K562 (cell line): ENCODE measurements at regions not wholly inside any gene's neighbourhood (a gene's known extent, or its start where the extent isn't known, plus 50 kb on each side); places are given as distances from the start of the nearest gene placed in this dataset.

Source experiments
- ATAC-seq: fragments of 200-7000 bp; cut with Tn5 transposase; 3 replicates; pipeline ENCODE4 v1.9.1; 2020; ENCODE audit warnings: moderate library complexity
- BruUV-seq: library from RNA; stranded (reverse); fragments of 400-500 nt; replicated peaks from 2 replicates; lab custom pipeline; 2021; lab: Mats Ljungman, UMichigan
- CTCF ChIA-PET: fragments of 300-600 bp; formaldehyde crosslinking; extraction: SDS; loops from one replicate; lab custom pipeline; 2021; ENCODE audit warnings: low intra/inter-chr PET ratio; lab: Yijun Ruan, JAX
- POLR2A ChIA-PET: fragments of 300-600, 350-650 bp; sonication (Branson Sonifier 250); formaldehyde crosslinking; extraction: SDS; loops from one replicate; lab custom pipeline; 2021; ENCODE audit warnings: antibody characterized with exemption, inconsistent platforms; lab: Yijun Ruan, JAX
- DNase-seq, 4 experiments: peaks; one replicate each; pipeline versions ENCODE4 v3.0.0 to v3.0.0-alpha.2; 2011 to 2018; ENCODE audit warnings: low spot score in 3 of 4, mixed read lengths in 3 of 4; ENCODE audit errors: extremely low read depth in 1 of 4
- FAIRE-seq: peaks from 2 replicates; lab custom pipeline; 2011; peaks lifted over from hg19 to GRCh38; lab: Jason Lieb, UNC
- H2AFZ ChIP-seq: 2 replicates; pipeline ENCODE4 v1.6.0; 2011; ENCODE audit warnings: low read depth, low read length, control low read depth, inconsistent platforms
- H3K27ac ChIP-seq: fragments of 200-600 bp; 3 replicates; pipeline ENCODE4 v1.8.0; 2011; ENCODE audit warnings: low read depth, mild to moderate bottlenecking, control low read depth, inconsistent platforms, low read length, moderate library complexity, mixed read lengths; ENCODE audit errors: extremely low read depth
- H3K27me3 ChIP-seq, 2 experiments: fragments of 300-600 bp in 1 of 2; 2 replicates in 1 of 2; 3 replicates in 1 of 2; pipeline versions ENCODE4 v1.6.0 to v1.8.0; 2011; ENCODE audit warnings: inconsistent platforms in 2 of 2, low read length in 2 of 2, mild to moderate bottlenecking in 1 of 2, mixed read lengths in 1 of 2, moderate library complexity in 1 of 2; ENCODE audit not compliant: control insufficient read depth in 2 of 2, insufficient read depth in 2 of 2
- H3K36me3 ChIP-seq: fragments of 300-600 bp; 3 replicates; pipeline ENCODE4 v1.8.0; 2011; ENCODE audit warnings: mild to moderate bottlenecking, low read length, inconsistent platforms; ENCODE audit not compliant: control insufficient read depth, insufficient read depth
- H3K4me1 ChIP-seq, 2 experiments: fragments of 200-600 bp in 1 of 2; replicated peaks in 1 of 2; 2 replicates in 1 of 2; 3 replicates in 1 of 2; pipeline versions ENCODE4 v1.5.1 to v1.8.0; 2011; ENCODE audit warnings: inconsistent platforms in 2 of 2, low read length in 2 of 2, mild to moderate bottlenecking in 1 of 2, mixed read lengths in 1 of 2, moderate library complexity in 1 of 2; ENCODE audit not compliant: control insufficient read depth in 2 of 2, insufficient read depth in 2 of 2
- H3K4me2 ChIP-seq: 2 replicates; pipeline ENCODE4 v1.6.1; 2011; ENCODE audit warnings: low read length, control low read depth, inconsistent platforms, mixed read lengths; ENCODE audit not compliant: insufficient read depth
- H3K4me3 ChIP-seq: fragments of 200-600 bp; sonication (generic), shearing (Covaris generic); 2 replicates; pipeline ENCODE4 v1.5.1; 2016; ENCODE audit warnings: control low read depth, inconsistent platforms
- H3K79me2 ChIP-seq: fragments of 200-600 bp; 3 replicates; pipeline ENCODE4 v1.8.0; 2011; ENCODE audit warnings: low read length, inconsistent platforms; ENCODE audit not compliant: control insufficient read depth, insufficient read depth
- H3K9ac ChIP-seq, 2 experiments: 2 replicates each; pipeline versions ENCODE4 v1.6.0 to v1.6.1; 2011; ENCODE audit warnings: low read depth in 2 of 2, low read length in 2 of 2, control low read depth in 1 of 2, inconsistent platforms in 1 of 2, mild to moderate bottlenecking in 1 of 2, mixed read lengths in 1 of 2; ENCODE audit not compliant: insufficient read depth in 1 of 2
- H3K9me1 ChIP-seq: one replicate; pipeline ENCODE4 v1.6.0; 2011; ENCODE audit warnings: inconsistent platforms, mild to moderate bottlenecking, low read length, moderate library complexity; ENCODE audit not compliant: control insufficient read depth, insufficient read depth
- H3K9me3 ChIP-seq: replicated peaks from 2 replicates; pipeline ENCODE4 v1.5.1; 2011; ENCODE audit warnings: low read depth, low read length, inconsistent platforms; ENCODE audit not compliant: control insufficient read depth, insufficient read depth
- H4K20me1 ChIP-seq: replicated peaks from 2 replicates; pipeline ENCODE4 v1.6.1; 2011; ENCODE audit warnings: low read length, inconsistent platforms, mixed read lengths; ENCODE audit not compliant: control insufficient read depth, insufficient read depth
- CBFB ChIP-seq: sonication (generic); formaldehyde crosslinking; IDR thresholded peaks from 2 replicates; pipeline ENCODE4 v1.4.0; 2020; ENCODE audit warnings: mild to moderate bottlenecking, missing genetic modification reagents
- CXXC5 ChIP-seq: fragments of 250-450 bp; sonication (Bioruptor Pico); IDR thresholded peaks from 2 replicates; pipeline ENCODE4 v1.8.0; 2022; ENCODE audit warnings: inconsistent platforms, mild to moderate bottlenecking, moderate library complexity
- MAZ ChIP-seq, 2 experiments: fragments of 450-650 bp in 1 of 2; sonication (generic) in 1 of 2; formaldehyde crosslinking; IDR thresholded peaks in 1 of 2; conservative IDR thresholded peaks in 1 of 2; 2 replicates each; pipeline versions ENCODE4 v1.4.0 to v1.5.0; 2020; ENCODE audit warnings: mild to moderate bottlenecking in 1 of 2, missing genetic modification reagents in 1 of 2
- OTX1 ChIP-seq: fragments of 450-650 bp; formaldehyde crosslinking; IDR thresholded peaks from 2 replicates; pipeline ENCODE4 v1.4.0; 2022; ENCODE audit warnings: mild to moderate bottlenecking
- POLR2G ChIP-seq: fragments of 200-400 bp; formaldehyde crosslinking; IDR thresholded peaks from 2 replicates; pipeline ENCODE4 v1.6.1; 2017; ENCODE audit warnings: low read depth, mild to moderate bottlenecking, antibody characterized with exemption, low read length, moderate library complexity
- PRMT5 ChIP-seq: sonication (generic); formaldehyde crosslinking; IDR thresholded peaks from 2 replicates; pipeline ENCODE4 v1.5.0; 2020; ENCODE audit warnings: missing genetic modification reagents
- PURB ChIP-seq: sonication (generic); formaldehyde crosslinking; IDR thresholded peaks from 2 replicates; pipeline ENCODE4 v1.9.0; 2021; ENCODE audit warnings: low read depth, mild to moderate bottlenecking, missing genetic modification reagents
- SMARCA5 ChIP-seq: fragments of 450-650 bp; IDR thresholded peaks from 2 replicates; pipeline ENCODE4 v1.6.1; 2016
- STAT5A ChIP-seq: IDR thresholded peaks from 2 replicates; pipeline ENCODE4 v1.6.1; 2012; ENCODE audit warnings: low read length, inconsistent platforms, borderline replicate concordance
- ZC3H4 ChIP-seq: sonication (generic); formaldehyde crosslinking; IDR thresholded peaks from 2 replicates; pipeline ENCODE4 v1.9.0; 2021; ENCODE audit warnings: missing genetic modification reagents, borderline replicate concordance
- ZNF12 ChIP-seq: sonication (generic); formaldehyde crosslinking; IDR thresholded peaks from 2 replicates; pipeline ENCODE4 v1.4.0; 2020; ENCODE audit warnings: mild to moderate bottlenecking, missing genetic modification reagents
- WGBS: fragments of 100-300 bp; shearing (Covaris generic); methylation state at CpG from one replicate; pipeline ENCODE4 v1.1.6; 2016; ENCODE audit warnings: low coverage, mixed read lengths; ENCODE audit not compliant: insufficient coverage; ENCODE audit errors: missing lambda C conversion rate; 5-methylcytosine and 5-hydroxymethylcytosine counted together
- in situ Hi-C: fragments of 300-500 bp; cut with MboI; formaldehyde crosslinking; loops from 4 replicates; pipeline ENCODE4 v1.15.0; 2018; ENCODE audit warnings: inconsistent platforms, mixed read lengths
- intact Hi-C: fragments of 100-400 bp; cut with micrococcal nuclease; formaldehyde crosslinking; loops from 2 replicates; pipeline ENCODE4 v1.14.2; 2022
- TF ChIP-seq, protein P1 (sequence below): IDR thresholded peaks from 3 replicates; pipeline ENCODE4 v1.6.1; 2011; ENCODE audit warnings: borderline replicate concordance, mild to moderate bottlenecking, moderate library complexity; ENCODE audit not compliant: insufficient read length; ENCODE audit errors: extremely low read depth
- TF ChIP-seq, protein P2 (sequence below): sonication (generic); formaldehyde crosslinking; IDR thresholded peaks from 2 replicates; pipeline ENCODE4 v1.8.0; 2022; ENCODE audit warnings: mild to moderate bottlenecking, missing genetic modification reagents

DNA sequence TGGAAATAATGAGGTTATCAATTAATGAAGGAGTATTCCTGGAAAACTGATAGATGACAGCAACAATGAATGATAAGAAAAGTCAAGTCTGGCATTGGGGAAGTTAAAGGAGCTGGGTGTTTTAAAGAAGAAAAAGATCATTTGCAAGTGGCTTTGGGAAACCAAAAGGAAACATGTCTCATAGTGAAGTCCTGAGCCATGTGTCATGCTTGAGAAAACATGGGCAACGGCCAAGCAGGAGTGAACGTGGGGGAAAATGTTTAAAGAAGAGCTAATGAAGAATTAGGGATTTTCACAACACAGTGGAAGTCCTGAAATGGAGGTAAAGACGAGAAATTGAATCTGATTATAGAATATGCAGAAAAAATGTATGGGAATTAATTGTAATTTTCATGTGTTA is 1383.2 kb upstream of the CELF2 start:
- no peaks in the 10 kb centered on the region for H4K20me1 ChIP-seq
- H3K36me3 ChIP-seq: no peaks in the 10 kb centered on the region
- in situ Hi-C loops: no loop called here
- no peaks in the 10 kb centered on the region for H3K27me3 ChIP-seq
- H2AFZ ChIP-seq: no peak overlapping the region
- no peaks in the 10 kb centered on the region for H3K4me1 ChIP-seq
- no peak overlapping the region for H3K4me3 ChIP-seq
- CTCF ChIA-PET: no interaction called here
- WGBS: 0% methylated on average over 3 of the region's 3 CpGs
- no peaks in the 10 kb centered on the region for H3K9me3 ChIP-seq
- no peak overlapping the region for H3K4me2 ChIP-seq
- TF ChIP-seq ZNF12 (CRISPR knock-in tag): no peak
- TF ChIP-seq STAT5A: no peak
- no peak for TF ChIP-seq POLR2G
- no peak for TF ChIP-seq CXXC5 (CRISPR knock-in tag)
- no peak for TF ChIP-seq OTX1 (CRISPR knock-in tag)
- TF ChIP-seq ZC3H4: no peak
- TF ChIP-seq SMARCA5: no peak
- TF ChIP-seq, protein P1, sequence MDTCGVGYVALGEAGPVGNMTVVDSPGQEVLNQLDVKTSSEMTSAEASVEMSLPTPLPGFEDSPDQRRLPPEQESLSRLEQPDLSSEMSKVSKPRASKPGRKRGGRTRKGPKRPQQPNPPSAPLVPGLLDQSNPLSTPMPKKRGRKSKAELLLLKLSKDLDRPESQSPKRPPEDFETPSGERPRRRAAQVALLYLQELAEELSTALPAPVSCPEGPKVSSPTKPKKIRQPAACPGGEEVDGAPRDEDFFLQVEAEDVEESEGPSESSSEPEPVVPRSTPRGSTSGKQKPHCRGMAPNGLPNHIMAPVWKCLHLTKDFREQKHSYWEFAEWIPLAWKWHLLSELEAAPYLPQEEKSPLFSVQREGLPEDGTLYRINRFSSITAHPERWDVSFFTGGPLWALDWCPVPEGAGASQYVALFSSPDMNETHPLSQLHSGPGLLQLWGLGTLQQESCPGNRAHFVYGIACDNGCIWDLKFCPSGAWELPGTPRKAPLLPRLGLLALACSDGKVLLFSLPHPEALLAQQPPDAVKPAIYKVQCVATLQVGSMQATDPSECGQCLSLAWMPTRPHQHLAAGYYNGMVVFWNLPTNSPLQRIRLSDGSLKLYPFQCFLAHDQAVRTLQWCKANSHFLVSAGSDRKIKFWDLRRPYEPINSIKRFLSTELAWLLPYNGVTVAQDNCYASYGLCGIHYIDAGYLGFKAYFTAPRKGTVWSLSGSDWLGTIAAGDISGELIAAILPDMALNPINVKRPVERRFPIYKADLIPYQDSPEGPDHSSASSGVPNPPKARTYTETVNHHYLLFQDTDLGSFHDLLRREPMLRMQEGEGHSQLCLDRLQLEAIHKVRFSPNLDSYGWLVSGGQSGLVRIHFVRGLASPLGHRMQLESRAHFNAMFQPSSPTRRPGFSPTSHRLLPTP: no peak
- no peak for TF ChIP-seq PURB (CRISPR knock-in tag)
- no peak for TF ChIP-seq PRMT5 (CRISPR knock-in tag)
- TF ChIP-seq, protein P2, sequence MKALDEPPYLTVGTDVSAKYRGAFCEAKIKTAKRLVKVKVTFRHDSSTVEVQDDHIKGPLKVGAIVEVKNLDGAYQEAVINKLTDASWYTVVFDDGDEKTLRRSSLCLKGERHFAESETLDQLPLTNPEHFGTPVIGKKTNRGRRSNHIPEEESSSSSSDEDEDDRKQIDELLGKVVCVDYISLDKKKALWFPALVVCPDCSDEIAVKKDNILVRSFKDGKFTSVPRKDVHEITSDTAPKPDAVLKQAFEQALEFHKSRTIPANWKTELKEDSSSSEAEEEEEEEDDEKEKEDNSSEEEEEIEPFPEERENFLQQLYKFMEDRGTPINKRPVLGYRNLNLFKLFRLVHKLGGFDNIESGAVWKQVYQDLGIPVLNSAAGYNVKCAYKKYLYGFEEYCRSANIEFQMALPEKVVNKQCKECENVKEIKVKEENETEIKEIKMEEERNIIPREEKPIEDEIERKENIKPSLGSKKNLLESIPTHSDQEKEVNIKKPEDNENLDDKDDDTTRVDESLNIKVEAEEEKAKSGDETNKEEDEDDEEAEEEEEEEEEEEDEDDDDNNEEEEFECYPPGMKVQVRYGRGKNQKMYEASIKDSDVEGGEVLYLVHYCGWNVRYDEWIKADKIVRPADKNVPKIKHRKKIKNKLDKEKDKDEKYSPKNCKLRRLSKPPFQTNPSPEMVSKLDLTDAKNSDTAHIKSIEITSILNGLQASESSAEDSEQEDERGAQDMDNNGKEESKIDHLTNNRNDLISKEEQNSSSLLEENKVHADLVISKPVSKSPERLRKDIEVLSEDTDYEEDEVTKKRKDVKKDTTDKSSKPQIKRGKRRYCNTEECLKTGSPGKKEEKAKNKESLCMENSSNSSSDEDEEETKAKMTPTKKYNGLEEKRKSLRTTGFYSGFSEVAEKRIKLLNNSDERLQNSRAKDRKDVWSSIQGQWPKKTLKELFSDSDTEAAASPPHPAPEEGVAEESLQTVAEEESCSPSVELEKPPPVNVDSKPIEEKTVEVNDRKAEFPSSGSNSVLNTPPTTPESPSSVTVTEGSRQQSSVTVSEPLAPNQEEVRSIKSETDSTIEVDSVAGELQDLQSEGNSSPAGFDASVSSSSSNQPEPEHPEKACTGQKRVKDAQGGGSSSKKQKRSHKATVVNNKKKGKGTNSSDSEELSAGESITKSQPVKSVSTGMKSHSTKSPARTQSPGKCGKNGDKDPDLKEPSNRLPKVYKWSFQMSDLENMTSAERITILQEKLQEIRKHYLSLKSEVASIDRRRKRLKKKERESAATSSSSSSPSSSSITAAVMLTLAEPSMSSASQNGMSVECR (CRISPR knock-in tag): no peak
- no peak for TF ChIP-seq CBFB (CRISPR knock-in tag)
- no peak for TF ChIP-seq MAZ (CRISPR knock-in tag; conservative IDR thresholded peaks at IDR 0.05 in 1 of 2, IDR thresholded peaks at IDR 0.05 in 1 of 2)
- POLR2A ChIA-PET: no interaction called here
- no peaks in the 10 kb centered on the region for H3K9me1 ChIP-seq
- FAIRE-seq (no peak), ATAC-seq (no peak), DNase-seq (no peak)
- no TSS peak for BruUV-seq
- H3K27ac ChIP-seq: no peak overlapping the region
- intact Hi-C loops: no loop called here
- no peak overlapping the region for H3K9ac ChIP-seq
- no peaks in the 10 kb centered on the region for H3K79me2 ChIP-seq
